DOHH2 (cell line): ENCODE measurements at regions not wholly inside any gene's neighbourhood (a gene's known extent, or its start where the extent isn't known, plus 50 kb on each side); places are given as distances from the start of the nearest gene placed in this dataset.

Source experiments
- CTCF ChIP-seq: fragments of 200-600 bp; sonication (generic); IDR thresholded peaks from one replicate; pipeline ENCODE4 v1.5.1; 2014; ENCODE audit warnings: antibody characterized with exemption, mild to moderate bottlenecking, low read depth, low read length; ENCODE audit not compliant: poor library complexity, severe bottlenecking
- EZH2phosphoT487 ChIP-seq: fragments of 200-600 bp; sonication (generic); IDR thresholded peaks from 2 replicates; pipeline ENCODE4 v1.6.1; 2017; ENCODE audit warnings: borderline replicate concordance, mild to moderate bottlenecking, antibody characterized with exemption, low read length, moderate library complexity, mixed read lengths

DNA sequence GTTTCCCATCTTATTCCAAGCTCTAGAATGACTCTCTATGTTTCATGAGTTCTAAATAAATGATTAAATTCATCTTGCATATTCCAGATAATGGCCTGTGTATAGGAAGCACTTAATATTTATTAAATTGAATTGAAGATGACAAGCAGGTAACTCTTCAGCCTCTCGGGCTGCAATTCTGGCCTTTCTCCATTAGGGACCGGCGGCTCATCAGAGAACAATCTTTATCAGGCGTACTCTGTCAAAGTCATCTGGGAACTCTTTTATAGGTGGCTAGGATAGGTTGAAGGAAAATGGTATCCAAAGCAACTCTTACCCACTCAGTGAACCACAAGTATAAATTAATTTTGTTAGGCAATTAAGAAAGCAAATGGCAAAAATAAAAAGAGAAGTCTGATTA lies 308.5 kb downstream of the NOL4 start:
- peak; percentile 19 for TF ChIP-seq CTCF
- no peak for TF ChIP-seq EZH2phosphoT487
